Transverse colon (tissue), 3 donors: ENCODE measurements at regions not wholly inside any gene's neighbourhood (a gene's known extent, or its start where the extent isn't known, plus 50 kb on each side); places are given as distances from the start of the nearest gene placed in this dataset.

Experiments
- EP300 ChIP-seq: sonication (generic); formaldehyde crosslinking; IDR thresholded peaks from one replicate; pipeline ENCODE4 v1.6.1; 2017; ENCODE audit warnings: antibody characterized with exemption, low read depth
- TF ChIP-seq, protein P1 (sequence below), 5 experiments: fragments of 200-600 bp in 3 of 5; fragments of 450-650 bp in 2 of 5; sonication (generic) in 3 of 5; IDR thresholded peaks; 1 replicate in 2 of 5; 2 replicates in 3 of 5; pipeline ENCODE4 v1.5.1; 2016 to 2017; ENCODE audit warnings: antibody characterized with exemption in 5 of 5, inconsistent platforms in 3 of 5, mild to moderate bottlenecking in 2 of 5, moderate library complexity in 1 of 5

DNA sequence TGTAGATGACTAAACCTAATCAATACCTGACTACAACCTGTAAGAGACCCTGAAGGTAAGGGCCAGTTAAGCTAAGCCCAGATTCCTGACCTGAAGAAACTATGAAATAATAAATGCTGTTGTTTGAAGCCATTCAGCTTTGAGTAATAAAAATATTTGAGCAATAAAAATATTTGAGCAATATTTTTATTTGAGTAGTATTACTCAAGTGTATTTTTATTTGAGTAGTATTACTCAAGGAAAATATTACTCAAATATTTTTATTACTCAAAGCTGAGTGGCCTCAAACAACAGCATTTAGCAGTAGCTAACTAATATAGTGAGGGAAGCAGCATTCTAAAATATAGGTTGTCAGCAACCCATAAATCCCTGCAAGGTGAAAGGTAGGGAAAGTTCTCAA lies 143.8 kb upstream of the RARB start:
- TF ChIP-seq, protein P1, sequence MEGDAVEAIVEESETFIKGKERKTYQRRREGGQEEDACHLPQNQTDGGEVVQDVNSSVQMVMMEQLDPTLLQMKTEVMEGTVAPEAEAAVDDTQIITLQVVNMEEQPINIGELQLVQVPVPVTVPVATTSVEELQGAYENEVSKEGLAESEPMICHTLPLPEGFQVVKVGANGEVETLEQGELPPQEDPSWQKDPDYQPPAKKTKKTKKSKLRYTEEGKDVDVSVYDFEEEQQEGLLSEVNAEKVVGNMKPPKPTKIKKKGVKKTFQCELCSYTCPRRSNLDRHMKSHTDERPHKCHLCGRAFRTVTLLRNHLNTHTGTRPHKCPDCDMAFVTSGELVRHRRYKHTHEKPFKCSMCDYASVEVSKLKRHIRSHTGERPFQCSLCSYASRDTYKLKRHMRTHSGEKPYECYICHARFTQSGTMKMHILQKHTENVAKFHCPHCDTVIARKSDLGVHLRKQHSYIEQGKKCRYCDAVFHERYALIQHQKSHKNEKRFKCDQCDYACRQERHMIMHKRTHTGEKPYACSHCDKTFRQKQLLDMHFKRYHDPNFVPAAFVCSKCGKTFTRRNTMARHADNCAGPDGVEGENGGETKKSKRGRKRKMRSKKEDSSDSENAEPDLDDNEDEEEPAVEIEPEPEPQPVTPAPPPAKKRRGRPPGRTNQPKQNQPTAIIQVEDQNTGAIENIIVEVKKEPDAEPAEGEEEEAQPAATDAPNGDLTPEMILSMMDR (IDR thresholded peaks at IDR 0.05): no peak
- no peak for TF ChIP-seq EP300
